ENCODE measurements at regions not wholly inside any gene's neighbourhood (a gene's known extent, or its start where the extent isn't known, plus 50 kb on each side); places are given as distances from the start of the nearest gene placed in this dataset.
A peak's percentile ranks its signal among the peaks of the same experiment; 100 is the strongest.

GRCh38 chr9:80077059-80077458 lies 505.3 kb downstream of the TLE4 start:
- WGBS, 10 experiments, result 13 to 88% (median 75%) methylated on average over 1 to 3 of the region's 3 CpGs; no CpG with 5 or more reads in 1 of the 10 experiments
- Histone ChIP-seq H3K27ac (peak overlapping the region in 1 of 2 donors; percentile 0), H3K4me3 (no peak overlapping the region), H3K4me1 (replicated peaks in 1 of 2) (peaks cover 10 to 23% of the 10 kb centered on the region in 2 donors)
- in situ Hi-C loops (cut with MboI; ENCODE audit: low pct_unique_long_range_greater_than_20kb in 2 of 9, low sequenced_read_pairs in 9 of 9, unreplicated experiment in 9 of 9), result no loop called here
- no peak for ATAC-seq (replicated peaks in 6 of 8)

DNA sequence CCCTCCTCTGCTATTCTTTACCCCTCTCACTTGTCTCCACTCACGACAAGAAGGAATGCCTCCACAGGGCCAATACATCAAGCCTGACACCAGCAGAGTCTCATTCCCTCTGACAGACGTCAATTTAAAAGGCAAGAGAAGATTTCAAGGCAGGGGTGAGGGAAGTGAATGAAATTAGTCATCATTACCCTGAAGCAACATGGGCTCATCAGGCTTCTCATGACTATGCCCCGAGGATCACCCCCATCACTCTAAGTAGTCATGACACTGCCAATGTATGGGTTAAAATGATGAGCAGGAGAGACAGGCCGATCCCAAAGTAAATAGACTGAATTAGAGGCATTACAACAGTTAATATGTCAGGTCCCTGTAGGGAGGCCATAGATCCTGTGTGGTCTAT lies 504.4 kb downstream of the TLE4 start:
- 0 to 52% (median 18%) methylated on average over 1 to 4 of the region's 4 CpGs; no CpG with 5 or more reads in 2 of the 10 experiments for WGBS, 10 experiments
- no peak overlapping the region for H3K27ac ChIP-seq
- no peak overlapping the region for H3K4me3 ChIP-seq
- peak in 5 of 8 experiments; percentile 61 to 93 (median 90) for ATAC-seq (replicated peaks in 6 of 8)
- in situ Hi-C loops (cut with MboI; ENCODE audit: low pct_unique_long_range_greater_than_20kb in 2 of 9, low sequenced_read_pairs in 9 of 9, unreplicated experiment in 9 of 9), result no loop called here
- peaks cover 10 to 23% of the 10 kb centered on the region in 2 donors for H3K4me1 ChIP-seq (replicated peaks in 1 of 2)

DNA sequence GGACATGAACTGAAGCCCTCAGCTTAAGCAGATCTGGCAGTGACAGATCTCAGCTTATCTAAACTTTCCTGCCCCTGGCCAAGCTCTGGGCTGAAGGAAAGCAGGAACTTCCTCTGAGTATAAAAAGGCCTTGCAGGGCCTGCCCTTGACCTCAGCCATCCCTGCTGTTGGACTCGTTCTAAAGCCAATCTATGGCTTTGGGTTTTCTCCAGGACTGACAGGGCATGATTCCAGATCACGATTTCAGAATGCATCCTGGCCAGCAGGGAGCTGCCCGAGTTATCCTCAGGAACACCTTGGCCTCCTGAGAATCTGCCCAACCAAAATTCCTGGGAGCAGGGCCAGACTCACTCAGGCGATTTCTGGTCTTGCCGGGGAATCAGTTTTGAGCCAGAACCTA lies 502.7 kb downstream of the TLE4 start:
- ATAC-seq (replicated peaks in 6 of 8), result no peak
- 10 to 100% (median 78%) methylated on average over 1 to 4 of the region's 5 CpGs; no CpG with 5 or more reads in 5 of the 10 experiments for WGBS, 10 experiments
- peaks cover 10 to 23% of the 10 kb centered on the region in 2 donors for H3K4me1 ChIP-seq (replicated peaks in 1 of 2)
- no peak overlapping the region for H3K27ac ChIP-seq
- in situ Hi-C loops (cut with MboI; ENCODE audit: low pct_unique_long_range_greater_than_20kb in 2 of 9, low sequenced_read_pairs in 9 of 9, unreplicated experiment in 9 of 9), result no loop called here
- H3K4me3 ChIP-seq, result no peak overlapping the region

DNA sequence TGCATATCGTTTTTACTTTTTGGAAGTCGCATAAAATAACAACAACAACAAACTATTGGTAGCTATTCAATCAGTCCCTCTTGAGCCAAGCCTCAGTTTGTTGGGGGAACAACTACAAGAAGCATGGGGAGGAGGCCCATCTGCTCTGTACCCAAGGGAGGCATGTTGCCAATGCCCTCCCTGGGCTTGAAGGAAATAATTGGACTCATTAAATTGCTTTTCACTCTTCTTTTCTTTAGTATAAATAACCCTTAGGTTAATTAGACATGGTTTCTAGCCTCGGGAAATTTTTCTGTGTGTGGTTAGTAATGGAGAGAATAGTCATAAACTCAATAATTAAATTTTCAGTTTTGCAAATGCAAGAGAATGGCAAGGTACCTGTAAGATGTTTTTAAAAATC lies 500.7 kb downstream of the TLE4 start:
- no peak for ATAC-seq (replicated peaks in 6 of 8)
- H3K27ac ChIP-seq, result no peak overlapping the region
- peaks cover 8 to 19% of the 10 kb centered on the region in 2 donors for H3K4me1 ChIP-seq (replicated peaks in 1 of 2)
- in situ Hi-C loops (cut with MboI; ENCODE audit: low pct_unique_long_range_greater_than_20kb in 2 of 9, low sequenced_read_pairs in 9 of 9, unreplicated experiment in 9 of 9), result no loop called here
- H3K4me3 ChIP-seq, result no peak overlapping the region
- WGBS, 10 experiments, result 10 to 94% (median 60%) methylated on average over 1 to 3 of the region's 3 CpGs; no CpG with 5 or more reads in 2 of the 10 experiments

- Histone ChIP-seq H3K4me3 (no peak overlapping the region), H3K27ac (no peak overlapping the region), H3K4me1 (replicated peaks in 1 of 2) (peaks cover 10 to 14% of the 10 kb centered on the region in 2 donors)
- in situ Hi-C loops (cut with MboI; ENCODE audit: low pct_unique_long_range_greater_than_20kb in 2 of 9, low sequenced_read_pairs in 9 of 9, unreplicated experiment in 9 of 9), result no loop called here
- ATAC-seq (replicated peaks in 6 of 8), result no peak
- 33 to 100% (median 93%) methylated on average over 1 to 3 of the region's 3 CpGs; no CpG with 5 or more reads in 1 of the 10 experiments for WGBS, 10 experiments
Observed at GRCh38 chr9:80070071-80070742, 498.4 kb downstream of the TLE4 start.

- 0 to 72% (median 33%) methylated on average over 1 to 5 of the region's 5 CpGs; no CpG with 5 or more reads in 1 of the 10 experiments for WGBS, 10 experiments
- Histone ChIP-seq H3K27ac (no peak overlapping the region), H3K4me3 (no peak overlapping the region), H3K4me1 (replicated peaks in 1 of 2) (peaks cover 10 to 17% of the 10 kb centered on the region in 2 donors)
- ATAC-seq (replicated peaks in 6 of 8), result peak in 5 of 8 experiments; percentile 19 to 74 (median 51)
- in situ Hi-C loops (cut with MboI; ENCODE audit: low pct_unique_long_range_greater_than_20kb in 2 of 9, low sequenced_read_pairs in 9 of 9, unreplicated experiment in 9 of 9), result no loop called here
Observed at GRCh38 chr9:80066931-80067330, 495.2 kb downstream of the TLE4 start.

DNA sequence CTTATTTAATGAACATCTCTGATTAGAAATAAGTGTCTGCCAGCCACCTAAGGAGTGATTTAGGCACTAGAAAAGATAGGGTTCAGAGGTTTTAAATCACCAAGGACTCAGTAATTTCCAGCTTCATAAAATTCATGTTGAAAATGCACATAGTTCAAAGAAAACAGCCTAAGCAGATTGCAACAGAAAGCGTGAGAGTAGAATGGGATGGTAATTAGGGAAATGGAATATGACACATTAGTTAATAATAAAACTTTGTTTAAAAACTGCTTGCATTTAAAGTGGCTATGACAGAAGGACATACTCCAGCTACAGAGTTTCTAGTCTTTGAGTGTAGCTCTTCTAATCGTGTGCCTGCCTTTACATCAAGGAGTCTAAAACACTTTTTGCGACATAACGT lies 490.8 kb downstream of the TLE4 start:
- H3K27ac ChIP-seq, result no peak overlapping the region
- peak in 4 of 8 experiments; percentile 4 to 62 (median 33) for ATAC-seq (replicated peaks in 6 of 8)

GRCh38 chr9:80061940-80062339 lies 490.2 kb downstream of the TLE4 start:
- no peak overlapping the region for H3K27ac ChIP-seq
- in situ Hi-C loops (cut with MboI; ENCODE audit: low pct_unique_long_range_greater_than_20kb in 2 of 9, low sequenced_read_pairs in 9 of 9, unreplicated experiment in 9 of 9), result no loop called here
- 0 to 46% (median 38%) methylated on average over 1 to 2 of the region's 2 CpGs; no CpG with 5 or more reads in 5 of the 10 experiments for WGBS, 10 experiments
- H3K4me3 ChIP-seq, result no peak overlapping the region
- H3K4me1 ChIP-seq (replicated peaks in 1 of 2), result peaks cover 3 to 10% of the 10 kb centered on the region in 2 donors
- peak; percentile 23 to 94 (median 45) for ATAC-seq (replicated peaks in 6 of 8)

More for the DNA sequence above, 490.8 kb downstream of the TLE4 start:
- in situ Hi-C loops (cut with MboI; ENCODE audit: low pct_unique_long_range_greater_than_20kb in 2 of 9, low sequenced_read_pairs in 9 of 9, unreplicated experiment in 9 of 9), result no loop called here
- peaks cover 9 to 16% of the 10 kb centered on the region in 2 donors for H3K4me1 ChIP-seq (replicated peaks in 1 of 2)
- WGBS, 10 experiments, result 64 to 94% (median 82%) methylated on average over 1 to 4 of the region's 4 CpGs
- no peak overlapping the region for H3K4me3 ChIP-seq

DNA sequence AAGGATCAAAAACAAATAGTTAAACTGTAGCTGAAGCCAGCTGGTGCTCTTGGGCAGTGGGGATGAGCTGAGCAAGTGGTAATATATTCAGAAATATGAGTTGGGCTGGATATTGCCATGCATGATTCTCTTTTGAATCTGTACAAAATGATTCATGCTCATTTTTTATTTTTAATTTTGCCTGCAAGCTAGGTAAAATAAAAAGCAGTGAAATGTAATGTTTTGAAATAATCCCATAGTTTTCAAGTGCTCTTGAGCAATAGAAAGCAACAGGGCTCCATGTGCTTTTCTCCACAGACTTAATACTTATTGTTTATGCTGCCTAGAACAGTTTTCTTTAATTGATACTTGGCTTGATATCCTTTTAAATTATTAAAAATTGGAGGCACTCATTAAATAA lies 489.3 kb downstream of the TLE4 start:
- Histone ChIP-seq H3K27ac (no peak overlapping the region), H3K4me3 (no peak overlapping the region), H3K4me1 (replicated peaks in 1 of 2) (peaks cover 0 to 3% of the 10 kb centered on the region in 2 donors)
- ATAC-seq (replicated peaks in 6 of 8), result no peak
- in situ Hi-C loops (cut with MboI; ENCODE audit: low pct_unique_long_range_greater_than_20kb in 2 of 9, low sequenced_read_pairs in 9 of 9, unreplicated experiment in 9 of 9), result no loop called here

DNA sequence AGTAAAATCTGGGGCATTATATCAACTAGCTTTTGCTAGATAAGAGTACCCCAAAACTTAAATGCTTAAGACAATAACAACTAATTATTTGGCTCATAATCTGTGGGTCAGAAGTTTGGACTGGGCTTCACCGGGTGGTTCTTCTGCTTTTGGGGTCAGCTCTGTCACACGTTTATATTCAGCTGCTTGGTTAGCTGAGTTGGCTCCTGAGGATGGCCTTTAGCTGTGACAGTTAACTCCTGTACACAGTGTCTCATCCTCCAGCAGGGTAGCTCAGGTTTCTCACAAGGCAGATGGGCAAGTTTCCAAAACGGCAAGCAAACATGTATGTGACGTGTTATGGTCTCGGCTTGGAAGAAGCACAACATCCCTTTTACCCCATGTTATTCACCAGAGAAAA lies 488.2 kb downstream of the TLE4 start:
- H3K4me1 ChIP-seq (replicated peaks in 1 of 2), result peaks cover 0 to 3% of the 10 kb centered on the region in 2 donors
- in situ Hi-C loops (cut with MboI; ENCODE audit: low pct_unique_long_range_greater_than_20kb in 2 of 9, low sequenced_read_pairs in 9 of 9, unreplicated experiment in 9 of 9), result no loop called here
- no peak overlapping the region for H3K4me3 ChIP-seq
- ATAC-seq (replicated peaks in 6 of 8), result no peak
- H3K27ac ChIP-seq, result no peak overlapping the region
- WGBS, 10 experiments, result 80 to 100% (median 100%) methylated on average over 1 to 3 of the region's 5 CpGs; no CpG with 5 or more reads in 4 of the 10 experiments

DNA sequence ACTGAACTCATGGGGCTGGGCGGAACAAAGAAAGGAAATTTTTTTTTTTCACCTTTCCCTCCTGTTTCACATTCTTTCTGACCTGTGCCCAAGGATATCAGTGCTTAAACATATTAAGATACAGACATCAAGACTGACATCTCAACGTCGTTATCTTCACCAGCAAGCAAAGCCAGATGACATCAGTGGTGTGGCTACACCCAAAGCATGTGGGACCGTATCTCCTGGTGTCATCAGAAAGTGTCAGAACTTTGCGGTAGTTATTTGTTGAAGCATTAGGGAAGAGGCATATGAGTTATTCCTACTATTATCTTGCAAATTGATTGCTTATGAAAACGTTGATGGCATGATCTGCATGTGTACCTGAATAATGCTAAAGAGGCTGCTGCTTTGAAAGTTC lies 487.4 kb downstream of the TLE4 start:
- Histone ChIP-seq H3K4me3 (no peak overlapping the region), H3K4me1 (replicated peaks in 1 of 2) (peaks cover 0 to 3% of the 10 kb centered on the region in 2 donors), H3K27ac (no peak overlapping the region)
- in situ Hi-C loops (cut with MboI; ENCODE audit: low pct_unique_long_range_greater_than_20kb in 2 of 9, low sequenced_read_pairs in 9 of 9, unreplicated experiment in 9 of 9), result no loop called here
- no peak for ATAC-seq (replicated peaks in 6 of 8)
- WGBS, 10 experiments, result 40 to 100% (median 83%) methylated on average over 1 to 6 of the region's 6 CpGs; no CpG with 5 or more reads in 1 of the 10 experiments

GRCh38 chr9:80052830-80053229 lies 481.1 kb downstream of the TLE4 start:
- Histone ChIP-seq H3K4me3 (no peak overlapping the region), H3K27ac (no peak overlapping the region), H3K4me1 (replicated peaks in 1 of 2) (peaks cover 11 to 15% of the 10 kb centered on the region in 2 donors)
- 0 to 100% (median 88%) methylated on average over 1 of the region's 1 CpG; no CpG with 5 or more reads in 1 of the 10 experiments for WGBS, 10 experiments
- no peak for ATAC-seq (replicated peaks in 6 of 8)
- in situ Hi-C loops (cut with MboI; ENCODE audit: low pct_unique_long_range_greater_than_20kb in 2 of 9, low sequenced_read_pairs in 9 of 9, unreplicated experiment in 9 of 9), result no loop called here

DNA sequence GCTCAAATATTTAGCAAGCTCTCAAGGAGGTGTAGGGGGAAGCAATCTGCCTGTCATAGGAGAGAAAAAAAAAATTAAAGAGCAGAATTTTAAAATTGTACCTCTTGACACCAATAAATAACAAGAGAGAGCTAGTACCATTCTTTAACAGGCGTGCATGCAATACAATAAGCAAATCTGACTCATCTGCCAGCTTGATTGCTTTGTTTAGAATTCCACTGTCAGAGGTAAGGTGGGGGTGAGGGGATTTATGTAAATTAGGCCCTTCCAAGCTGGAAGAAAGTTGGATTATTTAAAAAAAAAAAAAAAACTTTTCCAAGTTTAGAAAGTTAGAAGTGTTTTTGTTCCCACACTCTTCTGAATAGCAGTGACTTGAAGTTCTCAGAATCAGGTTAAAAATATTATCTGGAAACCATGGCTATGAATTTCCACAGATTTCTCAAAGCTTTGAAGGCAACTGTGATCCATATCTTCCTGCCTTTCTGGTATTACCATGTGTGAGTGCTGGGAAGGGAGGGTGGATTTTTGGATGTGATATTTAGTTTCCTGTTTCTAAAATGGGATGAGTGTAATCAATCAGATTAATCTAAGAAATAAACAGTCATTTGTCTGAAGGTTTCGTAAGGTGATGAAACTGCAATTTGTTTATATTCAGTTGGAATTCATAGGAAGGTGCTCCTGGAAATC lies 477.5 kb downstream of the TLE4 start:
- Histone ChIP-seq H3K27ac (no peak overlapping the region), H3K4me1 (replicated peaks in 1 of 2) (peaks cover 11 to 15% of the 10 kb centered on the region in 2 donors), H3K4me3 (no peak overlapping the region)
- in situ Hi-C loops (cut with MboI; ENCODE audit: low pct_unique_long_range_greater_than_20kb in 2 of 9, low sequenced_read_pairs in 9 of 9, unreplicated experiment in 9 of 9), result no loop called here
- 14 to 94% (median 67%) methylated on average over 1 to 2 of the region's 2 CpGs; no CpG with 5 or more reads in 1 of the 10 experiments for WGBS, 10 experiments
- ATAC-seq (replicated peaks in 6 of 8), result peak; percentile 33 to 73 (median 58)
